ENCODE measurements at regions not wholly inside any gene's neighbourhood (a gene's known extent, or its start where the extent isn't known, plus 50 kb on each side); places are given as distances from the start of the nearest gene placed in this dataset.

DNA sequence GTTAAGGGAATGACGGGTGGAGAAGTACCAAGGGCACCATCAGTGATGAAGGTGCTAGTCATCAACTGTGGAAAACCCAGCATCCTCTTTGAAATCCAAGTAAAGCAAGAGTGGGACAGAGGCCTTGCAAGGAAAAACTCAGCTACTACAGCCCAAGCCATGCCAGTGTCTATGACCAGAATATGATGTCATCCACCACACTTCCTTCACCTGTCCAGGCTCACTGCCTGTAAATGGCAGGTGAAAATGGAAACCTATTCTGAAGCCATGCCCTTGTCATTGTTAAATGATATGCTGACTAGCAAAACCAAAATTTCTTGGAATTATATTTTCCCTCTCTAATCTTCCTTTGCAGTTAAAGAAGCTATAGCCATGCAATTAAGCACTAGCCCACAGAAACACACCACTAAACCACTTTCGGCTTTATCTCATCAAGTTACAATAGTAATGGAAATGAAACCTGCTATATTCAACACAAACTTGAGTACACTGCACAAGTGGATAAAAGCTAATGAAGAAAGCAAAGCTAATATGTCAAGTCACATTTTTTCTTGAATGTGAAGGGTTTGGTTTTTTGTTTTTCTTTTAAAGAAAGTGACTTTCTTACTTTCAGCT is 96.3 kb upstream of the RALGPS2 start:
- TF ChIP-seq, protein P1, sequence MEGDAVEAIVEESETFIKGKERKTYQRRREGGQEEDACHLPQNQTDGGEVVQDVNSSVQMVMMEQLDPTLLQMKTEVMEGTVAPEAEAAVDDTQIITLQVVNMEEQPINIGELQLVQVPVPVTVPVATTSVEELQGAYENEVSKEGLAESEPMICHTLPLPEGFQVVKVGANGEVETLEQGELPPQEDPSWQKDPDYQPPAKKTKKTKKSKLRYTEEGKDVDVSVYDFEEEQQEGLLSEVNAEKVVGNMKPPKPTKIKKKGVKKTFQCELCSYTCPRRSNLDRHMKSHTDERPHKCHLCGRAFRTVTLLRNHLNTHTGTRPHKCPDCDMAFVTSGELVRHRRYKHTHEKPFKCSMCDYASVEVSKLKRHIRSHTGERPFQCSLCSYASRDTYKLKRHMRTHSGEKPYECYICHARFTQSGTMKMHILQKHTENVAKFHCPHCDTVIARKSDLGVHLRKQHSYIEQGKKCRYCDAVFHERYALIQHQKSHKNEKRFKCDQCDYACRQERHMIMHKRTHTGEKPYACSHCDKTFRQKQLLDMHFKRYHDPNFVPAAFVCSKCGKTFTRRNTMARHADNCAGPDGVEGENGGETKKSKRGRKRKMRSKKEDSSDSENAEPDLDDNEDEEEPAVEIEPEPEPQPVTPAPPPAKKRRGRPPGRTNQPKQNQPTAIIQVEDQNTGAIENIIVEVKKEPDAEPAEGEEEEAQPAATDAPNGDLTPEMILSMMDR (IDR thresholded peaks at IDR 0.05; ENCODE audit: low read depth, low read length, missing control alignments) = no peak
- H3K4me3 ChIP-seq (replicated peaks; ENCODE audit: low read depth, low read length) = no peak overlapping the region
- DNase-seq (ENCODE audit: extremely low read depth, low read depth) = no peak

DNA sequence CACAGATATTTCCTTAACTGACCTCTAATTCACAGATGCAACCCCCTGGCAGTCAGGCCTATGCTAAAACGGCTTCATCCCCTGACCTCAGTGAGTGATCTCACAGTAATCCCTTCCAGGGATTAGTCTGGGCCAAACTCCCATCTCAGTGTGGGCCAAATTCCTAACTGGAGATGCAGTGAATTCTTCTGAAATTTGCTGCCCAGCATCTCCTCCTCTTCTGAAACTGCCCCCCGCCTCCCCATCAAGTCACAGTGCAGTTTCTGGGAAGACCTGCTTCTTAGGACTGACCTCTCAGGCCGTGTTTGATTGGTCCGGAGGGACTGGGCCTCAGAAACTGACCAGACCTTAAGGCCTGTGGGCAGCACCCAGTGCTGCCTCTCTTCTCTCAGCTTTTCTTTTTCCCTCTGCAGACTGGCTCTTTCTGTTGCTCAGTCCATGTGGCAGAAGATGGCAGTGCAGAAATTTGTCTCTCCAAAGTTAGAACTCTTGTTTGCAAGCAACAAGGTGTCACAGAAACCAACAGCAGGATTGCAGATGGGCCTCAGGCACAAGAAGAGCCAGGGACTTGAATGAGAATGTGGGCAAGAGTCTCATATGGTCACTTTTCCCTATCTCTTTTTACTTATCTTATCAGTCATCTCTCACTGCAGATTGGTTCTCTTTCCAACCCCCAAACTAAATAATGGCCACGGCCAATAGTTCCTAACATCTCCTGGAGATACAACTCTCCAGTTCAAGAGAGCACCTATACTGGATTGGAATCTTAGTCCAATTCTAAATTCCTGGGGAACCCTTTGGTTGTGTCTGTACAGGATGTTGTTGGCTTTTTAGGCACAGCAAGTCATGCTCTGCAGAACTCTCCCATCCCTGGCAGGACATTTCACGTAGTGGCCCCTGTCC is 95.5 kb upstream of the RALGPS2 start:
- TF ChIP-seq, protein P1 (IDR thresholded peaks at IDR 0.05; ENCODE audit: low read depth, low read length, missing control alignments) = no peak
- no peak for DNase-seq (ENCODE audit: extremely low read depth, low read depth)
- no peak overlapping the region for H3K4me3 ChIP-seq (replicated peaks; ENCODE audit: low read depth, low read length)

DNA sequence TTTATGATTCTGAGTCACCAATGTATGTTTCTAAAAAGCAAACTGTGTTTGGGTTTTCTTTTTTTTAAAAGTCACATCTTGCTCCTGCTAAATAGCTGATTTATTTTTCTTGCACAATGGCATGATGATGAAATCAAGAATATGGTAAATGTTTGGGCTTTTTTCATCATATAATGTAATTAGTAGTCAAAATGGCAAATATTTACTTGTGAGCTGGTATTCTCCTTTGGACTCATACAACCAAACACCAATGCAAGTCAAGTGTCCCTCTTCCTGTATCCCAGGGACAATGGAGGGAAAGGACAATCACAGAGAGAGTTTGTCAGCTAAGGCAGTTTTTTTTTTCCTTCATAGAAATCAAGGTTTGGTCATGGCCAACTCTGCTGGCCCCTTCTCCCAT is 94.6 kb upstream of the RALGPS2 start:
- DNase-seq (ENCODE audit: extremely low read depth, low read depth) = no peak
- no peak overlapping the region for H3K4me3 ChIP-seq (replicated peaks; ENCODE audit: low read depth, low read length)
- TF ChIP-seq, protein P1 (IDR thresholded peaks at IDR 0.05; ENCODE audit: low read depth, low read length, missing control alignments) = no peak

DNA sequence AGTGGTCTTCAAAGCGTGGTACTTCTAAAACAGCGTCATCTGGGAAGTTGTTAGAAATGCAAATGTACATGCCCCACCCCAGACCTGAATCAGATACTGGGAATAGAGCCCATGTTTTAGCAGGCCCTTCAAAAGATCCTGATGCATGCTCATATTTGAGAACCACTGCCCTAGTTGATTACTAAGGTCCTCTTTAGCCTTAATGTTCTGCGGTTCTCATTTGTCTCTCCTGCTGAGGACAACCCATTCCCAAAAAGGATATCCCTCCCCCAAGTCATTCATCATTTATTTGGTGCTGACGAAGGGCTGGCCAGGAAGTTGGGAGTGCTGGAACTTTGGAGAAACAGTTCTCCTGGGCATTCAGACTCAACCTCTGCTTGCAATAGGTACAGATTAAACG is 92.4 kb upstream of the RALGPS2 start:
- no peak for DNase-seq (ENCODE audit: extremely low read depth, low read depth)
- TF ChIP-seq, protein P1 (IDR thresholded peaks at IDR 0.05; ENCODE audit: low read depth, low read length, missing control alignments) = no peak
- H3K4me3 ChIP-seq (replicated peaks; ENCODE audit: low read depth, low read length) = no peak overlapping the region

DNA sequence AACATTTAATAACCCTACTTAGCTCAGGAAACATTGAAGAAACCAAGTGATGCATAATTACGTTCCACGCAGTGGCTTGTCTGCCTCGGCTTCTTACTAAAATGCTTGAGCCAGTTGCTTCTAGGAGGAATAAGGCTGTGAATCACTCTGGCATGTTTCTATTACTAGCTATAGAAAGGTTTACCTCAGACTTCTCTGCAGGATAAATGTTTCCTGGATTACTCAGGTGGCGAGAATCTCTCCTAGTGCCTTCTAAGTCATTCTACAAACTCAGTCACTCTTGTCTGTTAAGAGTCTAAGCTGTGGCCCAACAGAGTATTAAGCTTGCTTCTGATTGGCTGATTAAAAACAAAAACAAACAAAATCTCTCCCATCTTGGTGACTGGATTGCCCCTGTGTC is 92.0 kb upstream of the RALGPS2 start:
- TF ChIP-seq, protein P1 (IDR thresholded peaks at IDR 0.05; ENCODE audit: low read depth, low read length, missing control alignments) = no peak
- DNase-seq (ENCODE audit: extremely low read depth, low read depth) = no peak
- no peak overlapping the region for H3K4me3 ChIP-seq (replicated peaks; ENCODE audit: low read depth, low read length)

DNA sequence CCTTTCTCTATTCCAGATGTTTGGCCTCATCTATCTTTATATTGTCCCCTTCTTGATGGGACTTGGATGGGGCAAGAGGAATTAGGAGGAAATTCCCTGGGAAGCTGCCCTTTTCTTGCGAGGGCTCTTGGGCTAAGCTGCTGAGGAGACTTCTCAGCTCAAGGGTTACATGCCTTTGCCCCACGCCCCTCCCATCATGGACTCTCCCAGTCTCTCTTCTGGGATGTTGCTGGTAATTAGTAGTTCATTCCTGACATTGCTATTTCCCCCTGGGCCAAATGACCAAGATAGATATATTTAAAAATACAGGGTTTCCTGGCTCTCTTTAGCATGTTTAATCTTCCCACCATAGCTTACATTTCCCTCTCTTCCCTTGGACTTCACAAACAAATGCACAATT is 90.6 kb upstream of the RALGPS2 start:
- no peak overlapping the region for H3K4me3 ChIP-seq (replicated peaks; ENCODE audit: low read depth, low read length)
- TF ChIP-seq, protein P1 (IDR thresholded peaks at IDR 0.05; ENCODE audit: low read depth, low read length, missing control alignments) = no peak
- DNase-seq (ENCODE audit: extremely low read depth, low read depth) = no peak
